ENCODE measurements at regions not wholly inside any gene's neighbourhood (a gene's known extent, or its start where the extent isn't known, plus 50 kb on each side); places are given as distances from the start of the nearest gene placed in this dataset.

- DNase-seq, result no peak
These were observed 136.3 kb upstream of the TECRL start for GRCh38 chr4:64545593-64545992.

DNA sequence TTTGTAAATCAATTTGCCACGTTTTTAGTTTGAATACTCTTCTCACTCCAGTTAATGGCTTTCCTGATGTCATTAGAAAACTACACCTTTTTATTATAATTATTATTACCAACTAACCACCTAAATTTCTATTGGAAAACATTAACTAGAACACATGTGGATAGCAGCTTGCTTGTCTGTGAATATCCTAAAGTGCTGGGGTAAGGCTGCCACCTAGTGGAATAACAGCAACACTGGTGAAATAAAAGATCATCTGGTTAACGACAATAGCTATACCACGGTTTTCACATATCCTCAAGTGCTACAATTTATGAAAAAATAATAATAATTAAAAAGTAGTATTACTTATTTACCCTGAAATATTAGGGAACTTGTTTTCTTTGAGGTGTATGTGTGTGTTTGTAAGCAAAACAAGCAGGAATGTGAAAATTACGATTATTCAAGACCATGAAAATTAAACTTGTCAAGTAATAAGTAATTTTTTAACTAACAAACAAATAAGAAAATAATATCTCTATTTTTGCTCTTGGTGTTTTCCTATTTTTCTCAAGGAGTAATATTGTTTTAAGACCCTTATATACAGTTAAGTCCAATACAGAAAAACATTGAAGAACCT is 130.1 kb upstream of the TECRL start:
- DNase-seq, result peak; percentile 39

GRCh38 chr4:64538219-64538618 is 129.0 kb upstream of the TECRL start:
- no peak for DNase-seq

DNA sequence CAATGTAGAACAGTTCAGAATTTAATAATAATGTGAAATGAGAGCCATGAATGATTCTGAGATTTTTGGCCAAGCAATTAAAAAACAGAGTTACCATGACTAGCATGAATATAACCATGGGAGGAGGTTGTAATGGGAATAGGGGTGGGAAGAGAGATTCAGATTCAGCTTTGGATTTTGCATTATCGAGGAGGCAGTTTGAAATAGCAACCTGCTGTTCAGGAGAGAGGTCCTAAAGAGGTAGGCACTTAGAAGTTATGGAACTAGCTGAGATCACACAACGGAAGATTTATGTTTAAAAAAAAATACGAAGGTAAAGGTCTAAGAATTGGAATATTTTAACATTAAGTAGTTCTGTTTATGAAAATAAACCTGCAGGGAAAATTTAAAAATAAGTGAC is 124.4 kb upstream of the TECRL start:
- no peak for DNase-seq

- DNase-seq, result no peak
These were observed 123.9 kb upstream of the TECRL start for GRCh38 chr4:64533159-64533558.

DNA sequence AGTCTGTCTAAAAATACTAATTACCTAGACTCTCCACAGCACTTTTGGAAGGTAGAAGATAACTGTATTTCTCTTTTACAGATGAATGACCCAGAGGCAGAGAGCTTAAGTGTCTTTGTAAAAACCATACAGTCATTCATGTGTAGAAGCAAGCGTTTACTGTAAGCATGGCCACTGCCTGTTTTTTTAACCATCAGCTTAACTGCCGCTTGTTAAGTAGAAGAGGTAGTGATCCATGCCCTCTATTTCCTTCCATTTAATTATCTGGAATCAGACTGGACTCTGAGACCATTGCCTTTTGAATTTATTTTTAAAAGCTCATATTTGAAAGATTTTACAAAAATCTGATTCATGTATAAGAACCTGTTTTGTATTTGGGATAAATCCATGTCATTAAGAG is 111.2 kb upstream of the TECRL start:
- DNase-seq, result no peak

- no peak for DNase-seq
These were observed 109.3 kb upstream of the TECRL start for GRCh38 chr4:64518600-64518999.

DNA sequence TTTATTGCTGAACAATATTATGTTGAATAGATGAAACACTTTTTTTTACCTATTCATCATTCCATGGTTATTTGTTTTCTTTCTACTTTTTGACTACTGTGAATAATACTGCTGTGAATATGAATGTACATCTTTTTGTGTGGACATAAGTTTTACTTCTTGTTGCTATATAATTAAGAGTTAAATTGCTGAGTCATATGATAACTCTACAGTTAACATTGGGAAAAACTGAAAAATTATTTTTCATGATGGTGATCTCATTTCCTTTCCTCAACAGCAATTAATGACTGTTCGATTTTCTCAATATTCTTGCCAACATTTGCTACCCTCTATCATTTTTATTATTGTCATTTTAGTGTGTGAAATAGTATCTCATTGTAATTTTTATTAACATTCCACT is 106.9 kb upstream of the TECRL start:
- DNase-seq, result no peak

- no peak for DNase-seq
These were observed 98.8 kb upstream of the TECRL start for GRCh38 chr4:64508089-64508488.

GRCh38 chr4:64503945-64504675 is 94.9 kb upstream of the TECRL start:
- no peak for DNase-seq

- DNase-seq, result no peak
These were observed 94.2 kb upstream of the TECRL start for GRCh38 chr4:64503416-64503815.

- no peak for DNase-seq
These were observed 88.2 kb upstream of the TECRL start for GRCh38 chr4:64497491-64497890.

- no peak for DNase-seq
These were observed 86.7 kb upstream of the TECRL start for GRCh38 chr4:64495946-64496345.

DNA sequence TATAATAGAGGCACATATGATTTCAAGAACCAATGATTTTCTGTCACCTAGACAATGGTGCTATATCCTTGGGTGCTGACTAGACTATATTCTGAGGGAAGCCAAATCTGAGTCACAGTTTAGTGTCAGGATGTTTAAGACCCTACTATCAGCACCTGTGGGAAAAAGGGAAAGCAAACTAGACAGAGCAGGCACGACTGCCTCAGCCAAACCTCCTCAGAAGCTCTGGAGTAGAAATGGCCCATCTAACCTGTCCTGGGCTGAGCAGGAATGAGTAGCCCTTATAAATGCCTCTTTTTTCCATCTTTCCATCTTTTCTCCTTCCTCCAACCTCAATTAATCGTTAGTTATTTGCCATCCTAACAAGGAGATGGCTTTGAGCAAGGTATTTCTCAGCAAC is 80.4 kb upstream of the TECRL start:
- no peak for DNase-seq

DNA sequence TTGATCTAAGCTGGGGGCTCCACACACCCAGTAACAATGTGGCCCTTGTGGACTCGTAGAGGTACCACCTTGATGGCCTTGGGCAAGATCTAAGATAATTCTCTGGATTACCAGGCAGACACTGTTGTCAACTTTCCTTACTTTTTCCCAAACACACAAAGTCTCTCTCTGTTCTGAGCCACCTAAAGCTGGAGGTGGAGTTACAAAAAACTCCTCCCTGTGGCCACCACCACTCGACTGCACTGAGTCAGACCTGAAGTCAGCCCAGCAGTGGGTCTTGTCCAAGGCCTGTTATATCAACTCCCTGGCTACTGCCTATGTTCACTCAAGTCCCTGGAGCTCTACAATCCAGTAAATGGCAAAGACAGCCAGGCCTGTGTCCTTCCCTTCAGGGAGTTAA is 70.1 kb upstream of the TECRL start:
- DNase-seq, result no peak

DNA sequence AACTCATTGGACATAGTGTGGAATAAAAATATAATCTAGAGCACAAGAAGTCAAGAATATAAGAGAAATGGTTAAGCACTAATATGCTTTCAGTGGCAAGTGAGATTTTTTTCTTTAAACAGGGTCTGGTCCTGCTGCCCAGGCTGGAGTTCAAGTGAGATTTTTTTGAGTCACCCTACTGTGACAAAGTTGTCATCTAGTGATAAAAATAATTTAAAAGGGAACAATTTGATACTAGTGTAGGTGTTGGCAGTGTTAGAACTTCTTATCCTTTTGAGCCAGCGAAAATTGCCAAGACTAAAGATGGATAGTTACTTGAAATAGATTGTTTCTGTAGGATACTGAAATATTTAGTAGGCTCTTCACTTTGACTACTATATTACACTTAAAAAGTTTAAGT is 67.9 kb upstream of the TECRL start:
- DNase-seq, result no peak

DNA sequence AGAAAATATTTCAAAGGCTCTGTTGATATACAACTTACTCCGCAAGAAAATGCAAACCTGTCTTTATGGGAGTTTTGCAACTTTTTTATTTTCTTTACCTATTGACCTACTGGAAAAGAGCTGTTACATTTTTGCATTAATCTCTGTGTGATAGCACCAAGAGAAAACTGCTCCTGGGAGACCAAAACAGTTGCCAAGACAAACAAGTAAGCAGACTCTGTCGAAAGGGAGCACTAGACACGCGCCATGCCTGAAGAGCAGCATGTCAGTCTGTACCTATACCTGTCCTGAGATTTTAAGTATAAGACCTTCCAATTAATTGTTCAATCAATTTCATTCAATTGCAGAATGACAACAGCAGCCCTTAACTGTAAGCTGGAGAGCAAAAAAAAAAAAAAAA is 56.0 kb upstream of the TECRL start:
- no peak for DNase-seq

- no peak for DNase-seq
These were observed 55.3 kb upstream of the TECRL start for GRCh38 chr4:64464581-64464980.
